Effector CD8-positive, alpha-beta T cell (primary cell): ENCODE measurements at regions not wholly inside any gene's neighbourhood (a gene's known extent, or its start where the extent isn't known, plus 50 kb on each side); places are given as distances from the start of the nearest gene placed in this dataset.

Experiments used
- DNase-seq: peaks from one replicate; lab custom pipeline; 2025; lab: John Stamatoyannopoulos, UW

- no peak for DNase-seq
These were observed 450.8 kb downstream of the USP25 start for GRCh38 chr21:16180614-16181013.

GRCh38 chr21:16181018-16181417, 451.2 kb downstream of the USP25 start:
- no peak for DNase-seq

- DNase-seq = no peak
These were observed 456.0 kb downstream of the USP25 start for GRCh38 chr21:16185766-16186165.

GRCh38 chr21:16186742-16187141, 457.0 kb downstream of the USP25 start:
- DNase-seq = no peak

- no peak for DNase-seq
These were observed 458.0 kb downstream of the USP25 start for GRCh38 chr21:16187603-16188301.

GRCh38 chr21:16192902-16193301, 463.1 kb downstream of the USP25 start:
- DNase-seq = no peak

GRCh38 chr21:16193496-16194094, 463.8 kb downstream of the USP25 start:
- no peak for DNase-seq

GRCh38 chr21:16194095-16194787, 464.5 kb downstream of the USP25 start:
- no peak for DNase-seq

- no peak for DNase-seq
These were observed 465.2 kb downstream of the USP25 start for GRCh38 chr21:16194788-16195537.

GRCh38 chr21:16195538-16195910, 465.7 kb downstream of the USP25 start:
- DNase-seq = no peak

- no peak for DNase-seq
These were observed 466.2 kb downstream of the USP25 start for GRCh38 chr21:16196001-16196400.

- no peak for DNase-seq
These were observed 468.8 kb downstream of the USP25 start for GRCh38 chr21:16198546-16198945.

- no peak for DNase-seq
These were observed 469.8 kb downstream of the USP25 start for GRCh38 chr21:16199539-16199938.

- no peak for DNase-seq
These were observed 471.9 kb downstream of the USP25 start for GRCh38 chr21:16201718-16202117.

- no peak for DNase-seq
These were observed 475.7 kb downstream of the USP25 start for GRCh38 chr21:16205527-16205926.

GRCh38 chr21:16211339-16212303, 481.8 kb downstream of the USP25 start:
- no peak for DNase-seq

GRCh38 chr21:16213518-16213917, 483.7 kb downstream of the USP25 start:
- DNase-seq = no peak

- no peak for DNase-seq
These were observed 485.4 kb downstream of the USP25 start for GRCh38 chr21:16215193-16215592.

- DNase-seq = no peak
These were observed 485.9 kb downstream of the USP25 start for GRCh38 chr21:16215663-16216183.

- no peak for DNase-seq
These were observed 486.6 kb downstream of the USP25 start for GRCh38 chr21:16216288-16216962.
